Stimulated activated CD8-positive, alpha-beta memory T cell treated with anti-CD3 and anti-CD28 coated beads, Interleukin-15, amount 100 ng/mL, for 24 hours (primary cell): ENCODE measurements at regions not wholly inside any gene's neighbourhood (a gene's known extent, or its start where the extent isn't known, plus 50 kb on each side); places are given as distances from the start of the nearest gene placed in this dataset.
"Not testable (repeated sequence)": the region's sequence is repeated elsewhere in the genome, so short reads cannot be mapped to it uniquely, and the experiment has no call there.

Source experiments
- DNase-seq: peaks from one replicate; pipeline ENCODE4 v3.0.0-alpha.2; 2020; ENCODE audit warnings: low read depth

DNA sequence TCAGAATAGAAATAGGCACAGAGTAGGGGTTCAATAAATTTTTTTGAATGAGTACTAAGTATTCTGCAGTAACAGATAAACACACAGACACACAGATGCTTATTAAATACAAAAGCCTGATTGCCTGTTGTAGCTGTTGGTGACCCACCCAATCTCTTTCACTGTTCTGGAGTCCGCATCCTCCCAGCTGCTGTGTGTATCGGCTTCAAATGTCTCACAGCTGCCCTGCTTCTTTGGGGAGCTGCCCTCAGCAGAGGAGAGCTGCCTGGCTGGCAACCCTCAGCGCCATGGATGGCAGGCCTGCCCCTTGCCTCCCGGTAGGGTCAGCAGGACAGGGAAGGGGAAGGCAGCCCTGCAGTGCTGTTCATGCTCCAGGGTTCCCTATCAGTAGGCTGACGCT lies 50.5 kb upstream of the PRNP start:
- no peak for DNase-seq

DNA sequence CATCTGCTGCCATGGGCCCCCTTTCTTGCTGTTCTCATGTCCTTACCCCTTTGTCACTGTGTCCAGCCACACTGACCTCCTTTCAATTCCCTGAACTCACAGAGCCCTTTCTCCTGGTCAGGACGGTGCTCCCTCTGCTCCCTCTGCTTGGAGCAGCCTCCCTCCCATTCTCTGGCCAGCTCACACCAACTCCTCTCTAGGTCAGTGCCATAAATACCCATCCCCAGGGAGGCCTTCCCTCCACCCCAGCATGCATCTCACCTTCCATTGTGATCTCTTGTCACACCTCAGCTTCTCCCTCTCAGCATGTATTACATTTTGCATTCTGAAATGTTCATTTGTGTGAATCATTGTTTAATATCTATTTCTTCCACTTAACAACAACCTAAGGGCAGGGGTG lies 50.9 kb upstream of the PRNP start:
- no peak for DNase-seq

DNA sequence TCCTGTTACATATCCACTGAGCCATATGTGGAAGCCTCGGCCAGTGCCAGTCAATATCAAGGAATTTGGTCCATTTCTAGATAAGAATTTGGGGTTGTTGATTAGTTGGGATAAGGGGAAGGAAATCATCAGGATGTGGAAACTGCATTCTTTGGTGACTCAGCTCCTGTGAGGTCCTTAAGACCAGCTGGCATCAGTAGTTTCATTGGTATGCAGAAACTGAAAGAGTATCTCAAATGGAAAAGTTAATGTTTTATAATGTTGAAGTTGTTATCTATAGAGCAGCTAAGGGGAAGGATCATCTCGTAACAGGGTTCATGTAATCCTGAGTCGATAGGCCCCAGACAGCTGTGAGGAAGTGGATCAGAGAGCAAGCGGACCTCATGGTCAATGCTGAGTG lies 52.5 kb upstream of the PRNP start:
- DNase-seq, result no peak

DNA sequence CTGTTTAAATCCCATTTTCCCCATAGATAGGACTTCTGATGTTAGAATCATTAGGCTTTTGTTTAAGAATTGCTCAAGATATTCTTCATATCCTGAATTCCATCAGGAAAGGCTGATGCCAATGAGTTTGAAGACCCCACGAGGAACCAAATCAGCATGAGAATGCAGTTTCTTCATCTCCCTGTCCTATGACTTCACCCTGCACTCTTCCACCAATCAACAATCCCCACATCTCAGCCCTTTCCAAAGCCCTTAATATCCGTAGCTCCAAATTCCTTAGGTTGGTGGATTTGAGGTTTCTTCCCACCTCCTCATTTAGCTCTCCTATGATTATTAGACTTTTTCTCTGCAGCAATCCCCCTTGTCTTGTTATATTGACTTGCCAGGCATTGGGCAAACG lies 52.9 kb upstream of the PRNP start:
- DNase-seq, result no peak

DNA sequence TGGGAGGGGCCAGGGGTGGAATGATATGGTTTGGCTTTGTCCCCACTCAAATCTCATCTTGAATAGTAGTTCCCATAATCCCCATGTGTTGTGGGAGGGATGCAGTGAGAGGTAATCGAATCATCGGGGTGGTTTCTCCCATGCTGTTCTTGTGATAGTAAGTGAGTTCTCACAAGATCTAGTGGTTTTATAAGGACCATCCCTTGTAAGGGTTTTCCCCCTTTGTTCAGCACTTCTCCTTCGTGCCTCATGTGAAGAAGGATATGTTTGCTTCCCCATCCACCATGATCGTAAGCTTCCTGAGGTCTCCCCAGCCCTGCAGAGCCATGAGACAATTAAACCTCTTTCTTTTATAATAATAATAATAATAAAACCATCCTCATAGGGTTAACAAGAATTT lies 53.4 kb upstream of the PRNP start:
- DNase-seq, result no peak

DNA sequence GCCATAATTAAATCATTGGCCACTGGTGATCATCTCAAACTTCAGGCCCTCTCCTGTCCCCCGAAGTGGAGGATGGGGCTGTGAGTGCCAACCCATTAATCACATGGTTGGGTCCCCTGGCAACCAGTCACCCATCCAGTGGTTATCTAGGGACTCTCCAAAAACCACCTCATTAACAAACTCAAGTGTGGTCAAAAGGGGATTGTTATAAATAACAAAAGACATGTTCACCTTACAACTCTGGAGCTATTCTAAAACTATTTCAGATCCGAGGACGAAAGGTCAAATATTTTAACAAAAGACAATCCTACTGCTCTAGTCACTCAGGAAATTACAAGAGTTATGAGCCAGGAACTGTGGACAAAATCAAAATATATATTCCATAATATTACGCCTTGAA lies 60.0 kb upstream of the PRNP start:
- no peak for DNase-seq

DNA sequence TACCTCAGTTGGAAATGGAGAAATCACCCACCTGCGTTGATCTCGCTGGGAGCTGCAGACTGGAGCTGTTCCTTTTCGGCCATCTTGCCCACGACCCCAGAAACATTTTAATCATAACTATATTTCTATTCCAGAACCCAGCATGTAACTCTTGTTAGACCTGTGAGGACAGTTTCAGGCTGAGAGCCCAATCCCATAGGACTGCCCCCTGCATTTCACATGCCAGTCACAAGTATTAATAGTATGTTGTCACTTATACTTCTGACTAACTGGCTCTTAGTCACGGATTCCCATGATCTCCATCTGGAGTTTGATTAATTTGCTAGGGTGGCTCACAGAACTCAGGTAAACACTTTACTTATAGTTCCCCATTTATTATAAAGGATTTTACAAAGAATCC lies 60.6 kb upstream of the PRNP start:
- DNase-seq, result no peak

DNA sequence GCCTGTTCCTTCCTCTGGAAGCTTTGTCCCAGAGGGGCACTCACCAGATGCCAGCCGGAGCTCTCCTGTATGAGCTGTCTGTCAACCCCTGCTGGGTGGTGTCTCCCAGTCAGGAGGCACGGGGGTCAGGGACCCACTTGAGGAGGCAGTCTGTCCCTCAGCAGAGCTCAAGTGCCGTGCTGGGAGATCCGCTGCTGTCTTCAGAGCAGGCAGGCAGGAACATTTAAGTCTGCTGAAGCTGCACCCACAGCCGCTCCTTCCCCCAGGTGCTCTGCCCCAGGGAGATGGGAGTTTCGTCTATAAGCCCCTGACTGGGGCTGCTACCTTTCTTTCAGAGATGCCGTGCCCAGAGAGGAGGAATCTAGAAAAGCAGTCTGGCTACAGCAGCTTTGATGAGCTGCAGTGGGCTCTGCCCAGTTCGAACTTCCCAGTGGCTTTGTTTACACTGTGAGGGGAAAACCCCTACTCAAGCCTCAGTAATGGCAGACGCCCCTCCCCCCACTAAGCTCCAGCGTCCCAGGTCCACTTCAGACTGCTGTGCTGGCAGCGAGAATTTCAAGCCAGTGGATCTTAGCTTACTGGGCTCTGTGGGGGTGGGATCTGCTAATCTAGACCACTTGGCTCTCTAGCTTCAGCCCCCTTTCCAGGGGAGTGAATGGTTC lies 61.5 kb upstream of the PRNP start:
- DNase-seq, result not testable (repeated sequence)

DNA sequence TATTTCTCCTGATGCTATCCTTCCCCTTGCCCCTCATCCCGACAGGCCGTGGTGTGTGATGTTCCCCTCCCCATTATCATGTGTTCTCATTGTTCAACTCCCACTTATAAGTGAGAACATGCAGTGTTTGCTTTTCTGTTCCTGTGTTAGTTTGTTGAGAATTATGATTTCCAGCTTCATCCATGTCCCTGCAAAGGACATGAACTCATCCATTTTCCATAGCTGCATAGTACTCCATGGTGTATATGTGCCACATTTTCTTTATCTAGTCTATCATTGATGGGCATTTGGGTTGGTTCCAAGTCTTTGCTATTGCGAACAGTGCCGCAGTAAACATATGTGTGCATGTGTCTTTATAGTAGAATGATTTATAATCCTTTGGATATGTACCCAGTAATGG lies 67.1 kb upstream of the PRNP start:
- DNase-seq, result not testable (repeated sequence)

DNA sequence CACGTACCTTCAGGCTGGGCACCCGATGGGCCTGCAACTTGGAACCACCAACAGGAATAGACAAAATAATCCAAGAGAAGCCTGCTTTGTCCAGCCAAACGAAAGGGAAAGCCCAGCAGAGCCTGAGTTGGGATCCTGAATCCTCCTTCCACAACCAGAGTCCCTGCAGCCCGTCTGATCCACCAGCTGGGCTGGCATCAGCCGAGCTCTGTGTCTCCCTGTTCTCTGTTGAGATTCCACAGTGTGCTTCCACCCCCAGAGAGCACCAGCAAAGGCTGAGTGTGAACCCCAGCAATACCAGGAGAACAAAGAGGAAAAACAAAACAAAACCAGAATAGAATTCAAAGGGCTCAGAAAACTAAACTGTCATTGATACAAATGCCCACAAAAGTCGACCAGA lies 68.8 kb upstream of the PRNP start:
- DNase-seq, result no peak

DNA sequence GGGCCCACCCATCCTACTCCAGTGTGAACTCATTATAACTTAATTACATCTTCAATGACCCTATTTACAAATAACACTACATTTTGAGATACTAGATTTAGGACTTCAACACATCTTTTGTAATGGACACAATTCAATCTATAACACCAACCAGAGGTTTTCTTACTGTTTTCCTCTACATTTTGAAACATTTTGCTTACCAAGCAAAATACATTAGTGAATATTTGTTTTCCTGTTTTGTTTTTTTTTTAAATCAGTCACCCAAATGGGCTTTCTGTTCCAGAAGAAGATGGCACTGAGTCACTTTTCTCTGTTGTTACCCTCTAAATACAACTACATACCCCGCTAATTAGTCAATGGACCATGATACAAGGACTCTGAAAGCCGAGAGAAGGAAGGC lies 69.2 kb upstream of the PRNP start:
- DNase-seq, result no peak

DNA sequence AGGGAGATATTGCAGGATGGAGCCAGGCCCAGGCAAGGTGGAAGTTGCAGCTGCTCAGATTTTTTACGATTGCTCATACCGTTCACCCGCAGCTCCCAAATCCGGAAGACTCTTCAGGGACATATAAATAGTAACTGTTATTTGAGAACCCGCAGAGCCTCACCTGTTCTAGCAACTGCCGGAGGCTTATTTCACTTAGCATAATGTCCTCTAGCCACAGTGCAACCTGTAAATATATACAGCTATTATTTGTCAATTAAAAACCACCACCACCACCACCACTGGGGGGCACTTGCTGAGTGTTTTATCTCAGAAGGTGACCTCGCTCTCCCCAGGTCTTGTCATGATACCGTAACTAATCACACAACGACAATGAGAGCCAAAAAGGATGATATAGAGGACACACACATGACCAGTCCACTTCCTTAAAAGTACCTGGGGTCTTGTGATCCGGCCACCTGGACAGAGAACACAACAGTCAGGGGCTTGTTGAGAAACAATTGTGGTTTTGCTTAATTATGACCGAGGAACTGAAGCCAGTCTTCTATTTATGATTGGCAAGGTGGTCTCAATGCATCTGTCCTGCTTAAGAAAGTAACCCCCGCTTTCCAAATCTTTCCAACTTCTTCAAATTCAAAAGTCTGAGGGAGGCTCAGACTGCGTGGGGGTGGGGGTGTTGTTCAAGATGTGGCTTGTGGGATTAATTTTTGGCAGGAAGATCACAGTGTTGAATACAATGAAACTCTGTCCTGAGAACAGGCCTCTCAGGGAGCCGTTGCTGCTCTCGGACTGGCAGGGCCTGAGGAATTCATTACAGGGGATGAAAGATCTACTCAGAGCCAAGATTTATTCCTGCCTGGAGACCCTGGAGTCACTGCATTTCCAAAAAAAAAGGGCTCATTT lies 72.3 kb upstream of the PRNP start:
- DNase-seq, result no peak

DNA sequence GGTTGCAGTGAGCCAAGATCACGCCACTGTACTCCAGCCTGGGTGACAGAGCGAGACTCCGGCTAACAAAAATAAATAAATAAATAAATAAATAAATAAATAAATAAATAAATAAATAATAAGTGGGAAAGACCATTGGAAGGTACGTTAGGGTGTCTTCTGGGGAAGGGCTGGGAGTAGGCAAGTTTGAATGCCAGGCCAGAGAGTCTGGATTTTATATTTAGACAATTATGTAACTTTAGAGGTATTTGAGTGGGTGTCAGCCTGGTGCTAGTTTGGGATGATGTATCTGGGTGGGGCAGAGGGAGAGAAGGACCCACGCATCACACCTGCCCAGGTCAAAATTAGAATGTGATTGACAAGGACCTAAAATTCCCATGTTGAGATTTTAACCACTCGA lies 73.1 kb upstream of the PRNP start:
- DNase-seq, result no peak

DNA sequence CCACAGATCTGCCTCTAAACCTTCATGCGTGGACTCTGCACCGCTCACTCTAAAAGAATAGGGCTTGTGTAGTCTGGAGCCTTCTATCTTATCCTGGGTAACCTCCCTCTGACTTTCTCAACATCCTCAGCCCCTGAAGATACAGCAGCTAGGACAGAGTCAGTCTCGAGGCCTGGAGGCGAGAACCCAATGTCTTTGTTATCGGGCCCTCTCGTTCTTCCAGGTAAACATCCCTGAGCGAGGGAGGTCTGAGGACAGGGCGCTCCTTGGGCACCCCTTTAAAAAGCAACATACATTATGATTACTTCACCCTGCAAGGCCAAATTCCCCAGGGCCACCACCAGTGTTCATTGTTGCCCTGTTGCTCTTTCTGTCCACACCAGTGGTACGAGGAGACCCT lies 75.4 kb upstream of the PRNP start:
- DNase-seq, result no peak

DNA sequence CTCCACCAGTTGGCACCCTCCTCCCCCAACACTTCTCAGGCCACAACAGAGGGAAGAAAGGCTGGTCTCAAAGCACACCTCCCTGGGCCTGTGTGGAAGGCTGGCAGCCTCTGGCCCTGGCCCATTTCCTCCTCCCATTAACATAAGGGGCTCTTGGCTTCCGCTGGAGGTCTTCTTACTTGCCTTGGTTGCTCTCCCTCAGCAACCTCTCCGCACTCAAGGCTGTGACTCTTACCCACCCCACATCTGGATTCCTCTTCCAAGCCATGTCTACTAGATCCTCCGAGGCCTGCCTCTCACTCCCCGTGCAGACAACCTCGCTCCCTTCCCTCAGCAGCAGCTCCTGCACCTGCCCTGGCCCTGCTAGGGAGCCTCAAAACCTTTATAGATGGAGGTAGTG lies 76.7 kb upstream of the PRNP start:
- no peak for DNase-seq

DNA sequence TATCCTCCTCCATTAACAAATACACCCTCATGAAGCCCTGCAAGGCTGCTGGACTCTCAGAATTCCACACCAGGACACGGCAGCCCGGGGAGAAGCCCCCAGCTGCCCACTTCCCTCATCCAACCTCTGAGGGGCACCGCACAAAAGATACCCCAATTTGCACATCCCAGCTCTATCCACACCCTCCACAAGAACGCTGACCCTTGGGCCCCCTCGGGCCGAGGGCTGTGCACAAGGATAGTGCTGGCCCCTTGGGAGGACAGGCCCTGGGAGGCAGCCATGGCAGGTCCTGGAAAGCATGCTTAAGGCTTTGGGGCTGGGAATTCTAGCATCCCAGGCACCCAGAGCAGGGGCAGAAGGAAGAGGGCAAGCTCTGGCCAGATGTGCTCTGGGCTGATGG lies 77.4 kb upstream of the PRNP start:
- no peak for DNase-seq

DNA sequence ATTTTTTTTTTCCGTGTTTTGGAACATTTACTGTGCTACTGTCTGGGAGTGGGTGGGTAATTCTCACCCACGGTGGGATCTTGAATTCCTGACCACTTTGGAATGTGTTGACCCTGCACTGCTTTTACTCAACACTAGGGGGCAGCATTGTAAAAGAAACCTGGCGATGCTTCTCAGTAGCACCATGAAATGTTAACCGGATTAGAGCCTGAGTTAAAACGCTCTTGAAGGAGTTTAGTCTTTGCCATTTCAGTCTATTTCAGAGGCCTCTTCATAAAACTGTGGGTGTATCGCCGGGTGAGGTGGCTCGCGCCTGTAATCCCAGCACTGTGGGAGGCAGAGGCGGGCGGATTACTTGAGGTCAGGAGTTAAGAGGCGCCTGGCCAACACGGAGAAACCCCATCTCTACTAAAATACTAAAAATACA lies 79.0 kb upstream of the PRNP start:
- no peak for DNase-seq

DNA sequence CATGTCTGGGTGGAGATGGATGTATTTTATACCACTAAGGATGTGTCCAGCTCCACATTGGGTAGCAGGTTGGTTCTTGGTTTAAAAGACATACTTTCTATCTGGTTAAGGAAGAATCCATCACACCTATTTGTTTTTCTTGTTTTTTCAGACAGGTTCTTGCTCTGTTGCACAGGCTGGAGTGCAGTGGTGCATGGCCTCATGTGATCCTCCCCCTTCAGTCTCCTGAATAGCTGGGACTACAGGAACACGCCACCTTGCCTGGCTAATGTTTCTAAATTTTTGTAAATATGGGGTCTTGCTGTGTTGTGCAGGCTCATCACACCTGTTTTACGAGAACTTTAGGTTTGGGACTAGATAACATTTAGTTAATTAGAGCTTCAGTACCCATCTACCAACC lies 80.2 kb upstream of the PRNP start:
- DNase-seq, result no peak

DNA sequence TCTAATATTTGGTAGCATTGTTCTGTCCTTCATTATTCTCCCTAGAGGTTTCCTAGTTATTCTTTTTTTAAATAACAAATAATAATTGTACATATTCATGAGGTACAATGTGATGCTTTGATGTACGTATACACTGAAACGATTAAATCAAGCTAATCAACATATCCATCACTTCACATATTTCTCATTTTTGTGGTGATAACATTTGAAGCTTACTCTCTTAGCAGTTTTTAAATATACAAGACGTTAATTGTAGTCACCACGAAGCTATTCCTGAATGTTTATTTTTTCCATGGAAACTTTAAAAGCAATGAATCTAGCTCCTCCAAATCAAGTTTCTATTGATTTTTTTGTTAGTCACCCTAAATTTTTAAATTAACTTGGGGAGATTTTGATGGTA lies 81.1 kb upstream of the PRNP start:
- no peak for DNase-seq

DNA sequence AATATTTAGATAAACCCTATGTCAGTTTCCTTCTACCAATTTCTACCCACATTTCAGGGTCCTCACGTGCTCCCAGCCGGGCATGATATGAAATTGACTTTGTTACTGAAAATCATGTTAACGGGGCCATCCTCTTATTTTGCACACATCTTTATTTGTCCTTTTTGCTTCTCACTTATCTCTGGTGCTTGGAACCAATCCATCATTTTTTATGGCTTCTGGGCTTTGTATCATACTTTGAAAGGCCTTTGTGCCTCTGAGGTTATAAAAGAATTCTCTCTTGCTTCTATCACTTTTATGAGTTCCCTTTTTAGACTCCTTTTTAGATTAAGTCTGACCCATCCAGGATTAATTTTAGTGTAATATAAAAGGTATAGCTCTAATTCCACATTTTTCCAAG lies 81.7 kb upstream of the PRNP start:
- DNase-seq, result no peak

DNA sequence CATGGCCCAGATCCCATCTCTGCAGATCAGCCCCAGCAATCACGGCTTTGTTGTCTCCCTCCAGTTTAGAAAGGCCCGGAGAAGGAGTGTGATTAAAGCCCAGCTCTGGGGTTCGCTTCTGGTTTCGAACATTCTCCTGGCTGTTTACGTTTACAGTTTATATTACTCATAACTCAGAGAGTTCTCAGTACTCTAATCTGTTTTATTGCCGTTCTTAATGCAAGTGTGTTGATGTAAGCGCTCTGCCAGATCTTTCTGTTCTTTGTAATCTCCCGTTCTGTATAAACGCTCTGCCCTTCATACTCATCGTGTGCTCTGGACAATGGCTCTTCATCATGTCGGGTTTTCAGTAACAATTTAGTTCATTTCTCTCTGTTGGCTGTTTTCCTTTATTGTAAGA lies 82.5 kb upstream of the PRNP start:
- DNase-seq, result no peak

DNA sequence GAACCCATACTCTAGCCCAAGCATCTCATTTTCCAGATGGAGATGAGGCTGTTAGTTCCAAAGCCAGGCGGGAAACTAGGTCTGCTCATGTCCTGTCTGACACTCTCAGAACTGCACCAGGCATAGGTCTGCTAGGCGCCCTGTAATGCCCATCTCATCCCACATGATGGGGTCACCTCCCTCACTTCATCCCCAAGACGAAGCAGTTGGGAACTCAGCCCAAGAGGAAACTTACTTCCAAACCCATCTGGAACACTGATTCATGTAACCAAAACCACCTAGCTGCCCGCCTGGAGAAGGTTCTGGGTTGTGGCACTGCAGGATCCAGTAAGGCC lies 84.0 kb upstream of the PRNP start:
- DNase-seq, result no peak

DNA sequence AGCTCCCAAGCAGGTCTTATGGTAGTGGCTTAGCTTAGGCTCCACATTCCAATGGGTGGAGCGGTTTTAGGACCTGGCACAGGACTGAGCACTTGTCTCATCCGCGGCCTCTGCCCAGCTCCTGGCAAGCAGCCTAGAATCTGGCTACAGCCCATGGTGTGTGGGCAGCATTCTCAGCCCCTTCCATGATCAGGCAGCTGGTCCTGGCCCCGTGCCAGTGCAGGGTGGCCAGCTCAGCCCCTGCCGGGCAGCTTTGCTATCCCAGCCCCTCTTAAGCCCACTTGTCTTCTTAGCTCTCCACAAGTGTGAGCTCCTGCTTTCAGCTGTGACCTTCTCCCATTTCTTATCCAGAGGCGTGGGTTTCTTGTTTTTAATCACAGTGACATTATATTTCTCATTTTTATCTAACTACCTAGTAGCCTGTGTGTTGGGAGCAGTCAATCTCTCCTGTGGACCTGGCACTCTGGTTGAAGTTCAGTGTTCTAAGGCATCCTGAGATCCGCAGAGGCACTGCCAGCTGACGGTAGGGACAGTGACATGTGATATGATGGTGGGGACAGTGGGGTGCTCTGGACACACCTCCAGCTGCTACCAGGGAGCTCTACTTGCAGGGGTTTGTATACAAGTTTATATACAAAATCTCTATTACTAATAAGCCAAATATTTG lies 84.5 kb upstream of the PRNP start:
- no peak for DNase-seq
